ENCODE measurements at regions not wholly inside any gene's neighbourhood (a gene's known extent, or its start where the extent isn't known, plus 50 kb on each side); places are given as distances from the start of the nearest gene placed in this dataset.

GRCh38 chr16:18060351-18060750, 276.2 kb downstream of the NPIPA8 start:
- Mint-ChIP-seq H3K27ac (no peak overlapping the region), H3K4me1 (no peaks in the 10 kb centered on the region), H3K4me3 (no peak overlapping the region), H3K9me3 (peaks cover 3% of the 10 kb centered on the region), H3K27me3 (peaks cover 13% of the 10 kb centered on the region), H3K36me3 (no peaks in the 10 kb centered on the region)
- ATAC-seq (ENCODE audit: low read depth): no peak
- POLR2A ChIA-PET: no interaction called here
- DNase-seq: no peak

- DNase-seq (no peak), ATAC-seq (ENCODE audit: low read depth) (no peak)
- POLR2A ChIA-PET: no interaction called here
- no peak overlapping the region for H3K4me3 Mint-ChIP-seq
- H3K27me3 Mint-ChIP-seq: peaks cover 13% of the 10 kb centered on the region
- H3K27ac Mint-ChIP-seq: no peak overlapping the region
- no peaks in the 10 kb centered on the region for H3K36me3 Mint-ChIP-seq
- no peaks in the 10 kb centered on the region for H3K4me1 Mint-ChIP-seq
- no peaks in the 10 kb centered on the region for H3K9me3 Mint-ChIP-seq
Observed at GRCh38 chr16:18059577-18059976, 277.0 kb downstream of the NPIPA8 start.

GRCh38 chr16:18059089-18059488, 277.4 kb downstream of the NPIPA8 start:
- Mint-ChIP-seq H3K9me3 (no peaks in the 10 kb centered on the region), H3K4me3 (no peak overlapping the region), H3K27ac (peak overlapping the region; percentile 41), H3K36me3 (no peaks in the 10 kb centered on the region), H3K27me3 (peaks cover 12% of the 10 kb centered on the region), H3K4me1 (no peaks in the 10 kb centered on the region)
- POLR2A ChIA-PET: no interaction called here
- DNase-seq (no peak), ATAC-seq (ENCODE audit: low read depth) (no peak)

GRCh38 chr16:18055411-18055916, 281.1 kb downstream of the NPIPA8 start:
- ATAC-seq (ENCODE audit: low read depth) (no peak), DNase-seq (no peak)
- Mint-ChIP-seq H3K27me3 (no peaks in the 10 kb centered on the region), H3K36me3 (no peaks in the 10 kb centered on the region), H3K4me3 (no peak overlapping the region), H3K9me3 (no peaks in the 10 kb centered on the region), H3K4me1 (no peaks in the 10 kb centered on the region), H3K27ac (no peak overlapping the region)
- POLR2A ChIA-PET: no interaction called here

- ATAC-seq (ENCODE audit: low read depth): no peak
- Mint-ChIP-seq H3K27ac (no peak overlapping the region), H3K36me3 (no peaks in the 10 kb centered on the region)
Observed at GRCh38 chr16:18050777-18051176, 285.8 kb downstream of the NPIPA8 start.

GRCh38 chr16:18050234-18050633, 286.3 kb downstream of the NPIPA8 start:
- Mint-ChIP-seq H3K27me3 (no peaks in the 10 kb centered on the region), H3K4me1 (no peaks in the 10 kb centered on the region), H3K36me3 (no peaks in the 10 kb centered on the region), H3K4me3 (no peak overlapping the region), H3K9me3 (no peaks in the 10 kb centered on the region), H3K27ac (no peak overlapping the region)
- DNase-seq: no peak
- POLR2A ChIA-PET: no interaction called here
- ATAC-seq (ENCODE audit: low read depth): no peak

More at GRCh38 chr16:18050777-18051176, 285.8 kb downstream of the NPIPA8 start:
- Mint-ChIP-seq H3K27me3 (no peaks in the 10 kb centered on the region), H3K4me3 (no peak overlapping the region), H3K9me3 (no peaks in the 10 kb centered on the region), H3K4me1 (no peaks in the 10 kb centered on the region)
- DNase-seq: no peak
- POLR2A ChIA-PET: no interaction called here

GRCh38 chr16:18049547-18050133, 286.9 kb downstream of the NPIPA8 start:
- ATAC-seq (ENCODE audit: low read depth) (no peak), DNase-seq (no peak)
- H3K9me3 Mint-ChIP-seq: no peaks in the 10 kb centered on the region
- no peaks in the 10 kb centered on the region for H3K4me1 Mint-ChIP-seq
- no peaks in the 10 kb centered on the region for H3K27me3 Mint-ChIP-seq
- no peak overlapping the region for H3K27ac Mint-ChIP-seq
- POLR2A ChIA-PET: no interaction called here
- no peaks in the 10 kb centered on the region for H3K36me3 Mint-ChIP-seq
- H3K4me3 Mint-ChIP-seq: no peak overlapping the region

- Mint-ChIP-seq H3K36me3 (no peaks in the 10 kb centered on the region), H3K4me3 (no peak overlapping the region), H3K4me1 (no peaks in the 10 kb centered on the region), H3K27ac (no peak overlapping the region), H3K9me3 (no peaks in the 10 kb centered on the region), H3K27me3 (peaks cover 4% of the 10 kb centered on the region)
- ATAC-seq (ENCODE audit: low read depth) (no peak), DNase-seq (no peak)
- POLR2A ChIA-PET: no interaction called here
Observed at GRCh38 chr16:18048853-18049546, 287.5 kb downstream of the NPIPA8 start.

GRCh38 chr16:18047761-18048160, 288.8 kb downstream of the NPIPA8 start:
- H3K27ac Mint-ChIP-seq: no peak overlapping the region
- no peaks in the 10 kb centered on the region for H3K36me3 Mint-ChIP-seq
- H3K27me3 Mint-ChIP-seq: peaks cover 5% of the 10 kb centered on the region
- POLR2A ChIA-PET: no interaction called here
- no peak for ATAC-seq (ENCODE audit: low read depth)
- H3K4me3 Mint-ChIP-seq: no peak overlapping the region
- no peak for DNase-seq
- no peaks in the 10 kb centered on the region for H3K4me1 Mint-ChIP-seq
- no peaks in the 10 kb centered on the region for H3K9me3 Mint-ChIP-seq

- Mint-ChIP-seq H3K9me3 (no peaks in the 10 kb centered on the region), H3K4me1 (no peaks in the 10 kb centered on the region), H3K27ac (no peak overlapping the region), H3K27me3 (peaks cover 8% of the 10 kb centered on the region), H3K36me3 (no peaks in the 10 kb centered on the region), H3K4me3 (no peak overlapping the region)
- DNase-seq (no peak), ATAC-seq (ENCODE audit: low read depth) (no peak)
- POLR2A ChIA-PET: no interaction called here
Observed at GRCh38 chr16:18045356-18045755, 291.2 kb downstream of the NPIPA8 start.

GRCh38 chr16:18041864-18042834, 294.4 kb downstream of the NPIPA8 start:
- no peak for ATAC-seq (ENCODE audit: low read depth)
- no peak overlapping the region for H3K27ac Mint-ChIP-seq
- peaks cover 8% of the 10 kb centered on the region for H3K27me3 Mint-ChIP-seq
- no peak overlapping the region for H3K4me3 Mint-ChIP-seq
- H3K36me3 Mint-ChIP-seq: no peaks in the 10 kb centered on the region
- no peaks in the 10 kb centered on the region for H3K9me3 Mint-ChIP-seq
- POLR2A ChIA-PET: no interaction called here
- DNase-seq: no peak
- no peaks in the 10 kb centered on the region for H3K4me1 Mint-ChIP-seq

- H3K36me3 Mint-ChIP-seq: no peaks in the 10 kb centered on the region
- H3K27me3 Mint-ChIP-seq: peaks cover 8% of the 10 kb centered on the region
- ATAC-seq (ENCODE audit: low read depth) (no peak), DNase-seq (no peak)
- no peaks in the 10 kb centered on the region for H3K9me3 Mint-ChIP-seq
- no peak overlapping the region for H3K4me3 Mint-ChIP-seq
- no peaks in the 10 kb centered on the region for H3K4me1 Mint-ChIP-seq
- H3K27ac Mint-ChIP-seq: no peak overlapping the region
- POLR2A ChIA-PET: no interaction called here
Observed at GRCh38 chr16:18039931-18040330, 296.6 kb downstream of the NPIPA8 start.

- DNase-seq (no peak), ATAC-seq (ENCODE audit: low read depth) (no peak)
- POLR2A ChIA-PET: no interaction called here
- Mint-ChIP-seq H3K4me1 (no peaks in the 10 kb centered on the region), H3K4me3 (no peak overlapping the region), H3K36me3 (no peaks in the 10 kb centered on the region), H3K27me3 (no peaks in the 10 kb centered on the region), H3K9me3 (no peaks in the 10 kb centered on the region), H3K27ac (no peak overlapping the region)
Observed at GRCh38 chr16:18037051-18037450, 299.5 kb downstream of the NPIPA8 start.

Data from activated naive CD8-positive, alpha-beta T cell treated with anti-CD3 and anti-CD28 coated beads, Interleukin-2, amount 10 ng/mL, durations not matched to agents 7 days and 5 days (primary cell).